T-helper 2 cell (primary cell): ENCODE measurements at regions not wholly inside any gene's neighbourhood (a gene's known extent, or its start where the extent isn't known, plus 50 kb on each side); places are given as distances from the start of the nearest gene placed in this dataset.

Experiments used
- DNase-seq, 5 experiments: peaks; one replicate each; pipeline versions ENCODE4 v3.0.0 to v3.0.0-alpha.2; 2012 to 2022

- no peak for DNase-seq
Observed at GRCh38 chrX:123108513-123109427, 75.3 kb upstream of the GRIA3 start.

GRCh38 chrX:123121241-123121640 is 62.8 kb upstream of the GRIA3 start:
- DNase-seq, result no peak

- peak in 1 of 5 experiments; percentile 39 for DNase-seq
Observed at GRCh38 chrX:123129805-123130204, 54.3 kb upstream of the GRIA3 start.
